Endothelial cell of umbilical vein (primary cell): ENCODE measurements at regions not wholly inside any gene's neighbourhood (a gene's known extent, or its start where the extent isn't known, plus 50 kb on each side); places are given as distances from the start of the nearest gene placed in this dataset.

Experiments
- POLR2A ChIP-seq: IDR thresholded peaks from 2 replicates; pipeline ENCODE4 v1.6.1; 2012; ENCODE audit warnings: low read depth, mild to moderate bottlenecking, control low read depth, low read length
- TF ChIP-seq, protein P1 (sequence below), 2 donors: IDR thresholded peaks; 1 replicate in 1 of 2; 2 replicates in 1 of 2; pipeline ENCODE4 v1.5.1; 2011; ENCODE audit warnings: low read length in 2 of 2, mild to moderate bottlenecking in 2 of 2, moderate library complexity in 2 of 2, control low read depth in 1 of 2, inconsistent platforms in 1 of 2, low read depth in 1 of 2; ENCODE audit not compliant: insufficient read depth in 1 of 2; ENCODE audit errors: extremely low read depth in 1 of 2

DNA sequence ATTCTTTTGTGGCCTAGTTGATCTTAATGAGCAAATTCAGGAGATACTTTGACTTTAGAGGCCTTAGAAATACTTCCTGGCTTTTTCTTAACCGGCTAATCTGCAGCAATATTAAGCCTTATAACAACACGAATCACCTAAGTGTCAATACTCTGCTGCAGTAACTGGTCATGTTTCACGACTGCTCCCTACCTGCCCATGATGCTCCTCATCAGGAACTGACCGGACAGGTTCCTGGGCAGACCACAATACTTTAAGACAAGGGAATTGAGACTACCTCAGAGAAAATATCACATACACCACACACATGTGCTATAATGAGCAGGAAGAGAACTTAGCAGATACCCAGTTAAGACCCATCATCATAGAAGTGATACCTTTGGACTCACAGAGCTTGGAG is 211.9 kb upstream of the BMP4 start:
- TF ChIP-seq POLR2A, result no peak
- TF ChIP-seq, protein P1, sequence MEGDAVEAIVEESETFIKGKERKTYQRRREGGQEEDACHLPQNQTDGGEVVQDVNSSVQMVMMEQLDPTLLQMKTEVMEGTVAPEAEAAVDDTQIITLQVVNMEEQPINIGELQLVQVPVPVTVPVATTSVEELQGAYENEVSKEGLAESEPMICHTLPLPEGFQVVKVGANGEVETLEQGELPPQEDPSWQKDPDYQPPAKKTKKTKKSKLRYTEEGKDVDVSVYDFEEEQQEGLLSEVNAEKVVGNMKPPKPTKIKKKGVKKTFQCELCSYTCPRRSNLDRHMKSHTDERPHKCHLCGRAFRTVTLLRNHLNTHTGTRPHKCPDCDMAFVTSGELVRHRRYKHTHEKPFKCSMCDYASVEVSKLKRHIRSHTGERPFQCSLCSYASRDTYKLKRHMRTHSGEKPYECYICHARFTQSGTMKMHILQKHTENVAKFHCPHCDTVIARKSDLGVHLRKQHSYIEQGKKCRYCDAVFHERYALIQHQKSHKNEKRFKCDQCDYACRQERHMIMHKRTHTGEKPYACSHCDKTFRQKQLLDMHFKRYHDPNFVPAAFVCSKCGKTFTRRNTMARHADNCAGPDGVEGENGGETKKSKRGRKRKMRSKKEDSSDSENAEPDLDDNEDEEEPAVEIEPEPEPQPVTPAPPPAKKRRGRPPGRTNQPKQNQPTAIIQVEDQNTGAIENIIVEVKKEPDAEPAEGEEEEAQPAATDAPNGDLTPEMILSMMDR (IDR thresholded peaks at IDR 0.05; ENCODE audit: extremely low read depth in 1 of 2, insufficient read depth in 1 of 2, low read depth in 1 of 2, low read length in 2 of 2), result no peak
